Breast epithelium (tissue), 4 donors: ENCODE measurements at regions not wholly inside any gene's neighbourhood (a gene's known extent, or its start where the extent isn't known, plus 50 kb on each side); places are given as distances from the start of the nearest gene placed in this dataset.

Experiments used
- DNase-seq, 2 donors: peaks; one replicate each; pipeline ENCODE4 v3.0.0-alpha.2; 2019; ENCODE audit warnings: low spot score in 2 of 2
- H3K27ac ChIP-seq, 2 donors: fragments of 200-600 bp; sonication (generic) in 1 of 2; one replicate each; pipeline ENCODE4 v1.5.1; 2016 to 2019; ENCODE audit warnings: mild to moderate bottlenecking in 1 of 2
- H3K27me3 ChIP-seq, 2 donors: fragments of 200-600 bp; sonication (generic) in 1 of 2; one replicate each; pipeline versions ENCODE4 v1.5.1 to v1.6.0; 2017 to 2019; ENCODE audit warnings: control low read depth in 1 of 2, mild to moderate bottlenecking in 1 of 2
- H3K36me3 ChIP-seq: fragments of 200-600 bp; one replicate; pipeline ENCODE4 v1.5.1; 2019
- H3K4me1 ChIP-seq, 2 donors: fragments of 200-600 bp; sonication (generic); one replicate each; pipeline ENCODE4 v1.5.1; 2016 to 2019; ENCODE audit warnings: control low read depth in 1 of 2
- H3K4me3 ChIP-seq, 3 donors: fragments of 200-600 bp; sonication (generic); 1 replicate in 2 of 3; 2 replicates in 1 of 3; pipeline ENCODE4 v1.5.1; 2016 to 2019; ENCODE audit warnings: mild to moderate bottlenecking in 3 of 3, moderate library complexity in 2 of 3
- H3K9me3 ChIP-seq, 2 donors: fragments of 200-600 bp; sonication (generic) in 1 of 2; one replicate each; pipeline ENCODE4 v1.5.1; 2016 to 2019; ENCODE audit warnings: control low read depth in 1 of 2
- POLR2A ChIP-seq: fragments of 450-650 bp; IDR thresholded peaks from one replicate; pipeline ENCODE4 v1.6.1; 2016; ENCODE audit warnings: antibody characterized with exemption, mild to moderate bottlenecking, moderate library complexity
- POLR2AphosphoS5 ChIP-seq, 3 donors: sonication (generic); formaldehyde crosslinking; IDR thresholded peaks; one replicate each; pipeline ENCODE4 v1.6.1; 2017; ENCODE audit warnings: antibody characterized with exemption in 3 of 3
- intact Hi-C: fragments of 100-400 bp; cut with DNase I; formaldehyde crosslinking; loops from one replicate; pipeline ENCODE4 v1.15.1; 2023; ENCODE audit warnings: low total_unique reads
- TF ChIP-seq, protein P1 (sequence below), 3 donors: fragments of 450-650 bp; IDR thresholded peaks; one replicate each; pipeline ENCODE4 v1.5.1; 2016 to 2017; ENCODE audit warnings: antibody characterized with exemption in 3 of 3, mild to moderate bottlenecking in 3 of 3, moderate library complexity in 3 of 3

- H3K36me3 ChIP-seq = no peaks in the 10 kb centered on the region
- no peak for DNase-seq
- TF ChIP-seq POLR2AphosphoS5 (IDR thresholded peaks at IDR 0.05) (no peak), POLR2A (no peak)
- TF ChIP-seq, protein P1, sequence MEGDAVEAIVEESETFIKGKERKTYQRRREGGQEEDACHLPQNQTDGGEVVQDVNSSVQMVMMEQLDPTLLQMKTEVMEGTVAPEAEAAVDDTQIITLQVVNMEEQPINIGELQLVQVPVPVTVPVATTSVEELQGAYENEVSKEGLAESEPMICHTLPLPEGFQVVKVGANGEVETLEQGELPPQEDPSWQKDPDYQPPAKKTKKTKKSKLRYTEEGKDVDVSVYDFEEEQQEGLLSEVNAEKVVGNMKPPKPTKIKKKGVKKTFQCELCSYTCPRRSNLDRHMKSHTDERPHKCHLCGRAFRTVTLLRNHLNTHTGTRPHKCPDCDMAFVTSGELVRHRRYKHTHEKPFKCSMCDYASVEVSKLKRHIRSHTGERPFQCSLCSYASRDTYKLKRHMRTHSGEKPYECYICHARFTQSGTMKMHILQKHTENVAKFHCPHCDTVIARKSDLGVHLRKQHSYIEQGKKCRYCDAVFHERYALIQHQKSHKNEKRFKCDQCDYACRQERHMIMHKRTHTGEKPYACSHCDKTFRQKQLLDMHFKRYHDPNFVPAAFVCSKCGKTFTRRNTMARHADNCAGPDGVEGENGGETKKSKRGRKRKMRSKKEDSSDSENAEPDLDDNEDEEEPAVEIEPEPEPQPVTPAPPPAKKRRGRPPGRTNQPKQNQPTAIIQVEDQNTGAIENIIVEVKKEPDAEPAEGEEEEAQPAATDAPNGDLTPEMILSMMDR (IDR thresholded peaks at IDR 0.05) = no peak
- no peaks in the 10 kb centered on the region for H3K9me3 ChIP-seq
- no peak overlapping the region for H3K4me3 ChIP-seq
- H3K27ac ChIP-seq = no peak overlapping the region
- H3K27me3 ChIP-seq = no peaks in the 10 kb centered on the region
- no peaks in the 10 kb centered on the region for H3K4me1 ChIP-seq
- intact Hi-C loops = no loop called here
These were observed 254.2 kb downstream of the KCNJ2 start for GRCh38 chr17:70423562-70423961.

DNA sequence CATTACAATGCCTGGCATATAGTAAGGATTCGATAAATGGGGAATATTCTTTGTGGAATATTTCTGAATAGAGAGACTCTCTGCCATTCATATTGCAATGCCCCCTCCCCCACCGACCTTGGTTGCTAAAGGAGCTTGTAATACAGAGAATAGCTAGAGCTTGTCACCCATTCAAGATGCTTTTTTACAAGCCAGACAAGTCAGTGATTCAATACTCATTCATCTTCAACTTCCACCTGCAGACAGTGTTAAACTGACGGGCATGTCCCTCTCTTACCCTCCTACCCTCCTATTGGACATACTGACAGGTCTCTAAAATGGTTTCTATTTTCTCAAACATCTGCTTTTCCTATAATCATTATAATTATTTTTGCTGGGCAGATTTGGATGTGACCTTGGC lies 257.4 kb downstream of the KCNJ2 start:
- intact Hi-C loops = no loop called here
- H3K4me3 ChIP-seq = no peak overlapping the region
- no peak overlapping the region for H3K27ac ChIP-seq
- H3K4me1 ChIP-seq = no peaks in the 10 kb centered on the region
- no peaks in the 10 kb centered on the region for H3K27me3 ChIP-seq
- H3K36me3 ChIP-seq = no peaks in the 10 kb centered on the region
- no peak for DNase-seq
- no peaks in the 10 kb centered on the region for H3K9me3 ChIP-seq
- TF ChIP-seq POLR2AphosphoS5 (IDR thresholded peaks at IDR 0.05) = no peak
- TF ChIP-seq, protein P1 (IDR thresholded peaks at IDR 0.05) = no peak
- TF ChIP-seq POLR2A = no peak

DNA sequence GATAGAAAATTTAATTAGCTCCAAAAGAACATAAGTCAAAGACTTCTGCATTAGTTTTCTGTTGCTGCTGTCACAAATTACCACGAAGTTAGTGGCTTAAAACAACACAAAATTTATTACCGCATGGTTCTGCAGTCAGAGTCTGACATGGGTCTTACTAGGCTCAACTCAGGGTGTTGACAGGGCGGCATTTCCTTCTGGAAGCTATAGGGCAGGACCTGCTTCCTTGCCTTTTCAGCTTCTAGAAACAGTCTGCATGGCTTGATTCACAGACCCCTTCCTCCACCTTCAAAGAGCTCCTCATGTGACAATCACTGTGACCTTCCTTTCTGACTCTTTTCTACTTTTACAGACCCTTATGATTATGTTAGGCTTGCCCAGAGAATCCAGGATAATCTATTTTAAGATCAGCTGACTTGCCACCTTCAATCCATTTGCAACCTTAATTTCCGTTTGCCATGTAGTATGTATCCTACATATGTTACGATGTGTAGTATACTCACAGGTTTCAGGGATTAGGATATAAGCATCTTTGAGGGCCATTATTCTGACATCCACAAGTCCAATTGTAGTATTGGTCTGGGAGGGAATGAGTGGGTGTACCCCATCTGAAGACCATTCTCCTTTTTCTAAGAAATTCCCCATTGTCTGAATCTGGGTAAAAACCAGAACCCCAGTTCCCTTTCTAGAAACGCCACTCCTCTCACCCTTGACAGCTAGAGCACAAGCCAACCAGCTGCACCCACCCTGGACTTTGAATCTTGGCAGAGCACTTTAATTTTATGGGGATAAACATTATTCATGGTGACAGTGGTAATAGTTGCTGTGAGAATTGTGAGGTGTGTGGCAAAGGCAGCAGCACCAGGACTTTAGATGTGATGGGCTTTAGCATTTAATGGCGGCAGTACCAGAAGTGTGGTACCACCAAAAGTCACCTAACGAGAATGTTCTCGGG lies 265.5 kb downstream of the KCNJ2 start:
- intact Hi-C loops = no loop called here
- Histone ChIP-seq H3K27me3 (no peaks in the 10 kb centered on the region), H3K27ac (no peak overlapping the region), H3K4me1 (no peaks in the 10 kb centered on the region), H3K9me3 (no peaks in the 10 kb centered on the region), H3K4me3 (no peak overlapping the region), H3K36me3 (no peaks in the 10 kb centered on the region)
- DNase-seq = no peak
- TF ChIP-seq POLR2AphosphoS5 (IDR thresholded peaks at IDR 0.05) = no peak
- TF ChIP-seq POLR2A = no peak
- TF ChIP-seq, protein P1 (IDR thresholded peaks at IDR 0.05) = no peak

DNA sequence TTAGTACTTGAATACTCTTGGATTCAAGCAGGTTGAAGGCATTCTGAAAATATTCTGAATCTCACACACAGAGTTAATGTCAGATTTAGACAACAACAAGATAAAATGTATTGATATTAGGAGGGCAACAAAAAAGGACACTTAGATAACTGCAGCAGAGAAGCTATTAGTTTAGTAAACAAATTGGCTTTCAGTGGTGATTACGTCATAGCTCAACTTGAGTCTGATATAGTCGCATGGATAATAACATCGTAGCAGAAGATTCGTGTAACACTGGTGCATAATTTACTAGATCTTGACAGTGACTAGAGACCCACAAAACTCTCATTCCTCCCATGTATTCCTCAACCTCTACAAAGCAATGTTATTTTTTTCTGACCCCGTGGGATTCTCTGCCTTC lies 268.3 kb downstream of the KCNJ2 start:
- intact Hi-C loops = no loop called here

DNA sequence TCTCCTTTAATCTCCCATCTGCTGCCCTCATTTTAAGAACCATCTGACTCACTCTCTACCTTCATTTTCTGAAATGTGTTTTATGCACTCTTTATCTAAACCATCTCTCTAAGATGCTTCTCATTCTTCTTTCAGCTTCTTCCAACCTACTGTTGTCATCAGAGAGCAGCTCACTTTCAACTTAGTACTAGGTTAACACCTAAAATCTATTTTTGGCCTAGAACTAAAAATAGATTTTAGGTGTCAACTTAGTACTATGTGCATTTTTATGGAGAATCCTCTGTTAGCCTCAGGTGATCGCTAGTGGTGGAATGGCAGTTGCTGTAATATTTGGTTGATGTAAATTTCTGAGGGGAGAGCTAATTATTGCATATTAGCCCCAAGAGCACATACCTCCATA lies 277.1 kb downstream of the KCNJ2 start:
- Histone ChIP-seq H3K36me3 (peaks cover 5% of the 10 kb centered on the region), H3K4me1 (no peaks in the 10 kb centered on the region), H3K9me3 (no peaks in the 10 kb centered on the region), H3K27me3 (no peaks in the 10 kb centered on the region), H3K27ac (no peak overlapping the region), H3K4me3 (no peak overlapping the region)
- intact Hi-C loops = no loop called here
- TF ChIP-seq POLR2AphosphoS5 (IDR thresholded peaks at IDR 0.05) (no peak), POLR2A (no peak)
- TF ChIP-seq, protein P1 (IDR thresholded peaks at IDR 0.05) = no peak
- no peak for DNase-seq

More for the DNA sequence above, 268.3 kb downstream of the KCNJ2 start:
- DNase-seq = no peak
- Histone ChIP-seq H3K36me3 (peaks cover 7% of the 10 kb centered on the region), H3K9me3 (no peaks in the 10 kb centered on the region), H3K4me1 (no peaks in the 10 kb centered on the region), H3K4me3 (no peak overlapping the region), H3K27ac (no peak overlapping the region), H3K27me3 (no peaks in the 10 kb centered on the region)
- TF ChIP-seq, protein P1 (IDR thresholded peaks at IDR 0.05) = no peak
- TF ChIP-seq POLR2AphosphoS5 (IDR thresholded peaks at IDR 0.05) = no peak
- no peak for TF ChIP-seq POLR2A
